Spinal cord (tissue), 9 donors: ENCODE measurements at regions not wholly inside any gene's neighbourhood (a gene's known extent, or its start where the extent isn't known, plus 50 kb on each side); places are given as distances from the start of the nearest gene placed in this dataset.
A peak's percentile ranks its signal among the peaks of the same experiment; 100 is the strongest.

Source experiments
- DNase-seq, 6 donors: peaks; one replicate each; pipeline versions ENCODE4 v3.0.0 to v3.0.0-alpha.2; 2013 to 2015; ENCODE audit warnings: low spot score in 6 of 6, low read depth in 4 of 6
- H3K27ac ChIP-seq: one replicate; pipeline ENCODE4 v1.5.1; 2013; ENCODE audit warnings: low read depth, low read length, control low read depth
- H3K27me3 ChIP-seq: one replicate; pipeline ENCODE4 v1.6.1; 2013; ENCODE audit warnings: low read length; ENCODE audit not compliant: control insufficient read depth, insufficient read depth
- H3K36me3 ChIP-seq: one replicate; pipeline ENCODE4 v1.6.1; 2013; ENCODE audit warnings: low read length; ENCODE audit not compliant: control insufficient read depth, insufficient read depth
- H3K4me1 ChIP-seq: one replicate; pipeline ENCODE4 v1.6.1; 2013; ENCODE audit warnings: low read length; ENCODE audit not compliant: control insufficient read depth, insufficient read depth
- H3K4me3 ChIP-seq: one replicate; pipeline ENCODE4 v1.5.1; 2013; ENCODE audit warnings: low read depth, low read length, control low read depth
- H3K9me3 ChIP-seq: one replicate; pipeline ENCODE4 v1.6.1; 2013; ENCODE audit warnings: low read length; ENCODE audit not compliant: control insufficient read depth, insufficient read depth
- WGBS: methylation state at CpG from one replicate; pipeline ENCODE4 v1.1.5; 2013; ENCODE audit warnings: missing lambda C conversion rate; ENCODE audit not compliant: insufficient coverage; 5-methylcytosine and 5-hydroxymethylcytosine counted together
- donor health status: healthy.

DNA sequence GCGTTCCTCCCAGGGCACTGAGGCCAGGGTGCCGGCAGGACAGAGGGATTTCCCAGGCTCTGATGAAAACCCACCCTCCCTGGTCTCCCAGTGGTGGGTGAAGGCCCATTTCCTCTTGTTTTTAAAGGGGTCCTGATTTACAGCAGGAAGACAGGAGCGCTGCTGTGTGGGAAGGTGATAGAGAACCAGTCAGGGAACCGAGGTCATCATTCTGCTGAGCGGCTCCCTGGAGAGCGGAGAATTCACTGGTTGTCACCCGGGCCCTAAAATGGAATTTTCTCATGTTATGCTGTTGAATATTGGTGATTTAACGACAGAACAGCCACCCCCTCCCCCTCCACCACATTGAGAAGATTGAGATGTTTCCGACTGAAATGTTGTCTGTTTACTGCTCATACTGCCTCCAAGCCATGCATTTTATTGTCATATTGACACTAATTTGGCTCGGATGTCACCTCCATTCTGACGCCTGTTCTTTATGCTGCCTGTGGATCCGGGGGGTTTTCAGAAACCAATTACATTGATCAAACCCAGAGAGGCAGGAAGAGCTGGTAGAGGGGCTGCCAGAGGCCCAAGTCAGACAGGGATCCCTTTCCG, 225.2 kb downstream of the GLI2 start:
- peaks cover 2% of the 10 kb centered on the region for H3K27me3 ChIP-seq
- no peaks in the 10 kb centered on the region for H3K9me3 ChIP-seq
- DNase-seq = peak in 1 of 6 donors; percentile 66
- peaks cover 25% of the 10 kb centered on the region for H3K36me3 ChIP-seq
- 74% methylated on average over 3 of the region's 13 CpGs for WGBS
- peaks cover 29% of the 10 kb centered on the region for H3K4me1 ChIP-seq
- no peak overlapping the region for H3K27ac ChIP-seq
- no peak overlapping the region for H3K4me3 ChIP-seq

GRCh38 chr2:120961396-120961795, 225.7 kb downstream of the GLI2 start:
- 73% methylated on average over 7 of the region's 11 CpGs for WGBS
- DNase-seq = no peak
- peaks cover 2% of the 10 kb centered on the region for H3K27me3 ChIP-seq
- peaks cover 29% of the 10 kb centered on the region for H3K4me1 ChIP-seq
- no peak overlapping the region for H3K4me3 ChIP-seq
- H3K27ac ChIP-seq = no peak overlapping the region
- no peaks in the 10 kb centered on the region for H3K9me3 ChIP-seq
- peaks cover 24% of the 10 kb centered on the region for H3K36me3 ChIP-seq

DNA sequence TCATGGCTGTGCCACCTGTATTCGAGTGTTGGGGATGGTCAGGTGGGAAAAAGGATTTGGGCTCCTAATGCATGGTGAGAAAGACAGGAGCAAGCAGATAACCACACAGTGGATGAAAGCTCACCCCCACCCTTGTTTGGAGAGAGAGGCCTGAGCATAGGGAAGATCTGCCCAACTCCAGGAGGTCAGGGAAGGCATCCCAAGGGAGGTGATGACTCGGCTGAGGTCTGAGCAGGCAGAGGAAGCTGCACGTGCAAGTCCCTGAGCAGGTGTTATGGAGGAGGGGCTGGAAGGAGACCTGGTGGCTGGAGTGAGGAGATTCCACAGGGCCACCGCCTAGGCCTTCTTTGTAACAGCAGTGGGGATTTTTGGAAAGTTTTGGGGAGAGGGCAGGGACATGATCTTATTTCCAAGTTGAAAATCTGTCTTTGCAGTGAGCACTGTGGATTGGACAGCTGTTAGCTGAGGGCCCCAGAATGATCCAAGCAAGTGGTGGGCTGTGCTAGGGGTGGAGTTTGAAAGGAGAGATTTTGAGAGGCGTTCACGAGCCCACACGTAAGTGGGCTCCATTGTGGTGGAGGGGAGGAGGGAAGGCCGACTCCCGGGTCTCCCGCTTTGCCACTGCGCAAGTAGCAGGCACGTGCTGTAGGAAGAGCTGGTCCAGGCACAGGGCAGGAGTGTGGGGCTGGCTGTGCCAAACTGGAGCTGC, 228.5 kb downstream of the GLI2 start:
- WGBS = 80% methylated on average over 11 of the region's 12 CpGs
- Histone ChIP-seq H3K27ac (no peak overlapping the region), H3K9me3 (no peaks in the 10 kb centered on the region), H3K27me3 (peaks cover 2% of the 10 kb centered on the region), H3K4me3 (no peak overlapping the region), H3K36me3 (peaks cover 26% of the 10 kb centered on the region), H3K4me1 (peaks cover 20% of the 10 kb centered on the region)
- DNase-seq = no peak

DNA sequence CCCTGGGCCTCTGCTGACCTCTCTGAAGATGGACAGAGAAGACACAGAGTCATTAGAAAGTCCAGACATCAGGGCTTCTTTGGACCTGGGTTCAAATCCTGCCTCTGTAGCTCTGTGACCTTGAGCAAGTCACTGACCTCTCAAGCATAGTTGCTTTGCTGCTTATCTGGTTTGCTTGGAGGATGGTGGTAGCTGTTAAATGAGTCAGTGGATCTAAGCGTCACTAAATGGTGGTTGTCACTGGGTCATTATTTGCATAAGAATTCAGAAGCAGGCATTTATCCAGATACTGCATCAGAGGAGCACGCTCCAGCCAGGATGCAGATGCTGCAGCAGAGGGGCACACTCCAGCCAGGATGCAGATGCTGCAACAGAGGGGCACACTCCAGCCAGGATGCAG, 229.2 kb downstream of the GLI2 start:
- peaks cover 2% of the 10 kb centered on the region for H3K9me3 ChIP-seq
- peaks cover 29% of the 10 kb centered on the region for H3K36me3 ChIP-seq
- no peak overlapping the region for H3K4me3 ChIP-seq
- peaks cover 15% of the 10 kb centered on the region for H3K4me1 ChIP-seq
- no peak overlapping the region for H3K27ac ChIP-seq
- peaks cover 2% of the 10 kb centered on the region for H3K27me3 ChIP-seq
- no peak for DNase-seq
- WGBS = 41% methylated on average over 2 of the region's 2 CpGs

GRCh38 chr2:120966510-120967254, 231.0 kb downstream of the GLI2 start:
- Histone ChIP-seq H3K9me3 (peaks cover 2% of the 10 kb centered on the region), H3K4me1 (no peaks in the 10 kb centered on the region), H3K27me3 (peaks cover 2% of the 10 kb centered on the region), H3K27ac (no peak overlapping the region), H3K36me3 (peaks cover 44% of the 10 kb centered on the region), H3K4me3 (no peak overlapping the region)
- DNase-seq = no peak
- WGBS = 98% methylated on average over 12 of the region's 12 CpGs

DNA sequence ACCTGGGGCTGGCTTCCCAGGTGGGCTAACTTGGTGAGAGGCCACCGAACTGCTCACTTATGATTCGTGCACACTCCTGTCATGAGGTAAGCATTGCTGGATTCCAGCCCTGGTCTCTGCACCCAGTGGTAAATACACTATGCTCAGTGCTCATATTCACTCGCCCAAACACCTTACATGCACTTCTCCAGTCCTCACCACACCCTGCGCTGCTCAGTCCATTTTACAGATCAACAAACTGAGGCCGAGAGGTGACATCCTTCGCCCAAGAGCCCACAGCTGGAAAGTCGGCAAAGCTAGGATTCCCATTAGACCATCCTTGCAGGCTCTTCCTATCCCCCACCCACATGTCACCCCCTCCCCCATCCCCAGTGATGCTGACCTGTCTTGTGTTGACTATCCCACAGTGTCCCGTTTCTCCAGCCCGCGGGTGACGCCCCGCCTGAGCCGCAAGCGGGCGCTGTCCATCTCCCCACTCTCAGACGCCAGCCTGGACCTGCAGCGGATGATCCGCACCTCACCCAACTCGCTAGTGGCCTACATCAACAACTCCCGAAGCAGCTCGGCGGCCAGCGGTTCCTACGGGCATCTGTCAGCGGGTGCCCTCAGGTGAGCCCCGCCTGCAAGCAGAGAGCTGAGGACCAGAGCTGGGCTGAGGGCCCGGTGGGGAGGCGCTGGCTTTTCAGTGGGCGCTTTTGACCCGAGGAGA, 232.8 kb downstream of the GLI2 start:
- Histone ChIP-seq H3K4me1 (no peaks in the 10 kb centered on the region), H3K27me3 (peaks cover 2% of the 10 kb centered on the region), H3K4me3 (no peak overlapping the region), H3K36me3 (peaks cover 58% of the 10 kb centered on the region), H3K9me3 (peaks cover 2% of the 10 kb centered on the region), H3K27ac (no peak overlapping the region)
- 94% methylated on average over 30 of the region's 30 CpGs for WGBS
- DNase-seq = no peak

- Histone ChIP-seq H3K9me3 (peaks cover 2% of the 10 kb centered on the region), H3K4me1 (no peaks in the 10 kb centered on the region), H3K36me3 (peaks cover 58% of the 10 kb centered on the region), H3K27ac (no peak overlapping the region), H3K27me3 (no peaks in the 10 kb centered on the region), H3K4me3 (no peak overlapping the region)
- no peak for DNase-seq
- WGBS = 83% methylated on average over 14 of the region's 14 CpGs
Observed at GRCh38 chr2:120969613-120970355, 234.1 kb downstream of the GLI2 start.

DNA sequence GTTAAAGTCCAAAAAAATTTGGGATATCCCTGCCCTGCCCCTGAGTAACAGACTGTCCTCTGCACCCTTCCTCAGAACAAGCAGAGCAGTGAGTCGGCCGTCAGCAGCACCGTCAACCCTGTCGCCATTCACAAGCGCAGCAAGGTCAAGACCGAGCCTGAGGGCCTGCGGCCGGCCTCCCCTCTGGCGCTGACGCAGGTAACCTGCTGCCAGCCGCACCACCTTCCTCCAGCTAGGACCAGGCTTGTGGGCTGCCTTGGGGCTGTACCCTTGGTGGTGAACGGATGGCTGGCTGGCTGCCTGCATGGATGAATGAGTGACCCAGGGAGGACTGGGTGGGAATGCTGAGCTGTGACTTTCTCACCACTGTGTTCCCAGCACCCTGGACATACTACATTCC, 236.2 kb downstream of the GLI2 start:
- no peak for DNase-seq
- Histone ChIP-seq H3K36me3 (peaks cover 47% of the 10 kb centered on the region), H3K4me1 (no peaks in the 10 kb centered on the region), H3K9me3 (peaks cover 2% of the 10 kb centered on the region), H3K27ac (no peak overlapping the region), H3K27me3 (no peaks in the 10 kb centered on the region), H3K4me3 (no peak overlapping the region)
- WGBS = 97% methylated on average over 11 of the region's 12 CpGs

DNA sequence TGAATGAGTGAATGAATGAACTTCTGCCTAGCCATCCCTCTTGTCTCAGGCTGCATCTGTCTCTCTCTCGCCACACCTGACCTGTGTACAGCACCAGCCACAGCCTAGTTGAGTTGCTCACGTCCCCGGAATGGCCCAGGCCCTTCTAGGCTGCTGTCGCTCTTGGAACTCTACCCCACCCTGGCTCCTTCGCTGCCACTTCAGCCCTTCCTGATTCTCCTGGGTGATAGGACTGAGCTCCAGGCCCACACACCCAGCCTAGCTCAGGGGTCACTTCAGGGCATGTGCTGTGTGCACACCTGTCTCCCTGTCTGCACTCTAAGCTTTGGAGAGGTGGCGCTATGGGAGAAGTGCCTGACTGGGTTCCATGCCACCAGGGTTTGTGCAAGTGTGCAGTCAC, 236.6 kb downstream of the GLI2 start:
- 95% methylated on average over 5 of the region's 6 CpGs for WGBS

More for the DNA sequence above, 236.6 kb downstream of the GLI2 start:
- Histone ChIP-seq H3K4me1 (no peaks in the 10 kb centered on the region), H3K36me3 (peaks cover 46% of the 10 kb centered on the region), H3K27ac (no peak overlapping the region), H3K27me3 (no peaks in the 10 kb centered on the region), H3K4me3 (no peak overlapping the region), H3K9me3 (peaks cover 2% of the 10 kb centered on the region)
- DNase-seq = no peak
